ENCODE measurements at regions not wholly inside any gene's neighbourhood (a gene's known extent, or its start where the extent isn't known, plus 50 kb on each side); places are given as distances from the start of the nearest gene placed in this dataset.

DNA sequence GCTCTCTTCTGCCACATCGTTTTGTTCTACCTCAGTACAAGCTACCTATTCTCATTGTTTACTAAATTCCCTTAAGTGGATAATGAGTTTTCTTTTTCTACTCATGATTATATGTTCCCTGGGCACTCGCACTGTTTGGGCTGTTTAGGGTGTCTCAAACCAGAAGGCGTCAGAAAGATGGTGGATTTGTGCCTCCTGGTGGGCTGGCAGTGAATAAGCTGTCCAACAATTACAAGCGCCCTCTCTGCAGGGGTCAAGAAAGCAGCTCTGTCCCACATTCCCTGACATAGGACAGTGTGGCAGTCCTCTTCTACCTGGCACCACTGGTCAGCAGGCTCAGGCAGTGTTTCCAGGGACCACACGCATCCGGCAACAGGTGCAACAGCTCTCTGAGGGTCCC, 173.4 kb upstream of the PPP2R3A start:
- TF ChIP-seq POLR2A (IDR thresholded peaks at IDR 0.05; ENCODE audit: low read depth, low read length), result no peak
- no peak for TF ChIP-seq POLR2AphosphoS5 (IDR thresholded peaks at IDR 0.05; ENCODE audit: low read depth, low read length)
- no peak for TF ChIP-seq TAF1 (IDR thresholded peaks at IDR 0.05; ENCODE audit: low read depth, low read length)

Measured in GM12891 (cell line).